ENCODE measurements at regions not wholly inside any gene's neighbourhood (a gene's known extent, or its start where the extent isn't known, plus 50 kb on each side); places are given as distances from the start of the nearest gene placed in this dataset.
"Not testable (repeated sequence)": the region's sequence is repeated elsewhere in the genome, so short reads cannot be mapped to it uniquely, and the experiment has no call there.

- no peak for DNase-seq (ENCODE audit: low spot score)
These were observed 1661.6 kb downstream of the SUCLG1 start for GRCh38 chr2:82797469-82797868.

- no peak for DNase-seq (ENCODE audit: low spot score)
These were observed 1662.9 kb downstream of the SUCLG1 start for GRCh38 chr2:82796132-82796531.

- DNase-seq (ENCODE audit: low spot score), result no peak
These were observed 1663.6 kb downstream of the SUCLG1 start for GRCh38 chr2:82795446-82795845.

GRCh38 chr2:82793711-82794435 is 1665.2 kb downstream of the SUCLG1 start:
- DNase-seq (ENCODE audit: low spot score), result no peak

GRCh38 chr2:82792316-82792715 is 1666.8 kb downstream of the SUCLG1 start:
- DNase-seq (ENCODE audit: low spot score), result no peak

GRCh38 chr2:82790206-82791021 is 1668.7 kb downstream of the SUCLG1 start:
- DNase-seq (ENCODE audit: low spot score), result no peak

GRCh38 chr2:82789851-82790205 is 1669.3 kb downstream of the SUCLG1 start:
- no peak for DNase-seq (ENCODE audit: low spot score)

GRCh38 chr2:82781176-82781915 is 1677.7 kb downstream of the SUCLG1 start:
- DNase-seq (ENCODE audit: low spot score), result no peak

GRCh38 chr2:82780050-82780449 is 1679.0 kb downstream of the SUCLG1 start:
- DNase-seq (ENCODE audit: low spot score), result no peak

- DNase-seq (ENCODE audit: low spot score), result no peak
These were observed 1706.7 kb downstream of the SUCLG1 start for GRCh38 chr2:82752396-82752795.

- no peak for DNase-seq (ENCODE audit: low spot score)
These were observed 1710.4 kb downstream of the SUCLG1 start for GRCh38 chr2:82748653-82749052.

GRCh38 chr2:82740527-82740926 is 1718.6 kb downstream of the SUCLG1 start:
- DNase-seq (ENCODE audit: low spot score), result no peak

- not testable (repeated sequence) for DNase-seq (ENCODE audit: low spot score)
These were observed 1721.1 kb downstream of the SUCLG1 start for GRCh38 chr2:82737965-82738364.

- no peak for DNase-seq (ENCODE audit: low spot score)
These were observed 1723.7 kb downstream of the SUCLG1 start for GRCh38 chr2:82735336-82735735.

GRCh38 chr2:82731824-82732223 is 1727.3 kb downstream of the SUCLG1 start:
- no peak for DNase-seq (ENCODE audit: low spot score)

- no peak for DNase-seq (ENCODE audit: low spot score)
These were observed 1728.3 kb downstream of the SUCLG1 start for GRCh38 chr2:82730811-82731210.

GRCh38 chr2:82728090-82728489 is 1731.0 kb downstream of the SUCLG1 start:
- DNase-seq (ENCODE audit: low spot score), result no peak

- DNase-seq (ENCODE audit: low spot score), result no peak
These were observed 1750.4 kb downstream of the SUCLG1 start for GRCh38 chr2:82708681-82709080.

GRCh38 chr2:82697231-82697630 is 1761.8 kb downstream of the SUCLG1 start:
- no peak for DNase-seq (ENCODE audit: low spot score)

GRCh38 chr2:82694431-82694830 is 1764.6 kb downstream of the SUCLG1 start:
- DNase-seq (ENCODE audit: low spot score), result no peak

- no peak for DNase-seq (ENCODE audit: low spot score)
These were observed 1768.2 kb downstream of the SUCLG1 start for GRCh38 chr2:82690757-82691411.

GRCh38 chr2:82675186-82675585 is 1783.9 kb downstream of the SUCLG1 start:
- no peak for DNase-seq (ENCODE audit: low spot score)
